ENCODE measurements at regions not wholly inside any gene's neighbourhood (a gene's known extent, or its start where the extent isn't known, plus 50 kb on each side); places are given as distances from the start of the nearest gene placed in this dataset.

GRCh38 chr5:152113401-152113800 lies 188.8 kb upstream of the GLRA1 start:
- no peak for TF ChIP-seq CTCF (IDR thresholded peaks at IDR 0.05; ENCODE audit: low read depth, low read length, missing input control)
- no peak for TF ChIP-seq YY1 (IDR thresholded peaks at IDR 0.05)
- no peak for TF ChIP-seq REST (IDR thresholded peaks at IDR 0.05)
- TF ChIP-seq EGR1 (IDR thresholded peaks at IDR 0.05; ENCODE audit: low read depth in 2 of 2) = no peak
- TF ChIP-seq ATF3 (IDR thresholded peaks at IDR 0.05) = no peak
- TF ChIP-seq NR2F2 (IDR thresholded peaks at IDR 0.05) = no peak
- no peak for TF ChIP-seq TAF1 (conservative IDR thresholded peaks at IDR 0.05)
- TF ChIP-seq RAD21 (IDR thresholded peaks at IDR 0.05) = no peak

Measured in liver (tissue), 3 donors.